HG03066 (cell line): ENCODE measurements at regions not wholly inside any gene's neighbourhood (a gene's known extent, or its start where the extent isn't known, plus 50 kb on each side); places are given as distances from the start of the nearest gene placed in this dataset.

ENCODE experiments used
- ATAC-seq: cut with Tn5 transposase; IDR thresholded peaks from one replicate; pipeline ENCODE4 v1.9.1; 2021; ENCODE audit warnings: low read depth; ENCODE audit not compliant: unreplicated experiment

DNA sequence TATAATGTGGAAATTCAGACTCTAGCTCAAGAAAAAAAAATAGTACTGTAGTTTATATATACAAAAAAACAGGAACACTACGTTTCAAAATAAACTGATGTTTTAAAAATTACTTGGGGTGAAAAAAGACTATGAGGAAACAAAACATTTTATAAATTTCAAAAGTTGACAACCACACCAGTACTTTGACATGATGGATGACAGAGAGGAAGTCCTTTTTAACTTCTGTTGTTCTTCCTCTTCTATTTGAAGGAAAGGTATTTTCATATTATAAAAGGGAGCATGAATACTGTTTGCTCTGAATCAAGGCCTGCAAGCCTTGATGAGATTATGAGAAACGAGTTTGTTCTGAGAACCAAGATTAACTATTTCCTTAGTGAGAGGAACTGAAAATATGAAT, 456.9 kb downstream of the TAF11L14 start:
- ATAC-seq = no peak

DNA sequence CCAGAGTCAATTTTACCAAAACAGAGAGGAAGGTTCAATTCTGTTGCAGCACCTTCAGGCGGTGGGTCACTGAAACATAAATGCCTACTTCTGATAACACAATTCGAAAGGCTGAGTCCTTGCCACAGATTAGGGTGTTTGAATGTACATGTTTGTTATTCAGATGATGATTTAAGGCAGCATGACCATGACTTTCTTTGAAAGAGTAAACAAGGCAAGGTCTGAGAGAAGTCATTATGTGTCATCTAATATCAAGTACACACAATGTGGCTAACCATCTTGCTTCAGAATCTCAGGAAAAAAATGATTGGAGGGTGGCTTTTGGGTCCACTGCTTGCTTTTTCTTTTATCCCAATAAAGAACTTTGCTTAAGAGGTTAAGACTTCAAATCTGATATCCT, 457.5 kb downstream of the TAF11L14 start:
- no peak for ATAC-seq

DNA sequence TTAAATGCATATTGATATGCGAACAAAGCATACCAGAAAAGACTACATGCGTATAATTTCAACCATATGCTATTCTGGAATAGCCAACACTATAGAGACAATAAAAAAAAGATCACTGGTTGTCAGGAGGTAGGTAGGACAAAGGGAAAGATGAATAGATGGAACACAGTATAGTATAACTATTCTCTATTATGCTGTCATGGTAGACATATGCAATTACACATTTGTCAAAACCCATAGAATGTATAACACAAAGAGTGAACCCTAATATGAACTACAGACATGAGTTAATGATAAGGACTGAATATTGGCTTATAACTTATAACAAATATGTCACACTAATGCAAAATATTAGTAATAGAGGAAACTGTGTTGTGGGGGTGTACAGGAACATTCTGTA, 460.8 kb downstream of the TAF11L14 start:
- no peak for ATAC-seq

DNA sequence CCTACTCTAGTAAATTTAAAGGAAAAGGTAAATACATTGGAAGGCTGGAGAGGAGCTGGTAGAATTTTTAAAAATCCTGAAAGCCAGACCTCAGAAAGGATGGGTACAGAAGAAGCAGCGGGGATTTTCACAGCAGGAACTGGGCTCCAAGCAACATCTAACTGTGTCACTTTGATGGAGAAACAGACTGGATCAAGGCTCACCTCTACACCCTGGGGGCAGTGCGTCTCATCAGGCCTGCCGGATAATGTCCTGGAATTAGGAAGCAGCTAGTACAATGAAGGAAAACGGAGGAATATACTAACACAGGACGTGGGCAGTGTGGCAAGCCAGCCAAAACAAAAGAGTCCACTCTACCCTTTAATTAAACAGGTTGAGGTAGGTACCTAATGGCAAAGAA, 463.6 kb downstream of the TAF11L14 start:
- no peak for ATAC-seq

DNA sequence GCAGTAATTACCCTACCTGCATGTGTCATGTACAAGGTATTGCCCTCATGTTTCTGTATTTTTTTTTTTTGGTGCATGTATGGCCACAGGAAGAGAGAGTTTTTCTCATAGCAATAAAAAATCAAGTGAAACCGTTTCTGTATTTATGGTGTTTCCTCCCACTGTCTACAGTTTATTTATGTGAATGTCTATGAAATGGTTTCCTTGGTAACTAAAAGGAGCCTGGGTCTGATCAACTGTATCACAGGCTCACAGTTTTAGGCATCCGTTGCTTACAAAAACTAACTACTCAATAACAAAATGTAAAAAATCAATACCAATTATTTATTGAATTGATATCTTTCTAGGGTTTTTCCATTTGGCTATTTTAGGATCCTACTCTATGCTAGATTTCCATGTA, 464.4 kb downstream of the TAF11L14 start:
- ATAC-seq = no peak

DNA sequence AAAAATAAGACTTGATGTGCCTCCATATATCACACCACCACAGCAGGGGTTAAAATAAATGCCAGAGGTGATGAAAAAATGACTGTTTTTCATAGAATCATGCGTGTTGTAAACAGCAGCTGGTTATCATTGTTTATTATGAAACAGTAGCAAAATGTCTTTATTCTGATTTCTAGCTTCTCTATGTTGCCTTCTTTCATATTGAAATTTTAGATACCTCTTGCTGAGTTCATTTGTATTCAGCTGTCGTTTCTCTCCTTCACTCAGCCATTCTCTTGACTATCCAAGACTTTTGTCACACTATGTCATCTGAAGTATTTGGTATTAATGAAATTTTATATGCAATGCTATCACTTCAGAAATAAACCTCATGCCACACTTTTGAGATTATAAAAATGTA, 465.0 kb downstream of the TAF11L14 start:
- no peak for ATAC-seq

DNA sequence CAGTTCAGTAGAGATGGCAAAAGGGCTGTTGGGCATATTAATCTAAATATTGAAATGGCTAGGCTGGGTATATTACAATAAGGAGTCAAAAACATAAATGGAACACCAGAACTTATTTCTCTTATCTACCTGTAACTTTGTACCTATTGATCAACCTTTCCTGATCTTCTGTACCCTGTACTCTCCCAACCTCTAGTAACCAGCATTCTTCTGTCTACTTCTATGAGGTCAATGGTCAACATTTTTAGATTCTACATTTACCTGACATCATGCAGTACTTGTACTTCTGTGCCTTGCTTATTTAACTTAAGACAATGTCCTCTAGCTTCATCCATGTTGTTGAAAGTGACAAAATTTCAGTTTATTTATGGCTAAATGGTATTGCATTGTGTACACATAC, 467.3 kb downstream of the TAF11L14 start:
- ATAC-seq = no peak

DNA sequence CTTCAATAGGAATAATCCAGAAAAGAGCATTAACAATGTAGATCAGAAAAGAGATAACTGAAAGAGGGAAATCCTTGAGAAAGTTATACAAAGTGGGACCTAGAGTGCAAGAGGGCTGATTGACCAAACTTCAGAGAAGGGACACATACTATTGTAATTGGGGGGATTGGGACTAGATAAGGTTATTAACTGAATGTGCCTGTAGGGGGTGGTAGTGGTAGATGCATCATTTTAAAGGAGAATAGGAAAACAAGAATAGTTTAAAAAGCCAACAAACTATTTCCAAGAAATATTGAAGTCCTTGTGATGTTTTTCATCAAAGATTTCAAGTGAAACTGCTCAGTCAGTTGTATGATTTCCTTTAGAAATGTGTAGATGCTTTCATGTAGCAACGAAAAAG, 468.5 kb downstream of the TAF11L14 start:
- ATAC-seq = no peak

DNA sequence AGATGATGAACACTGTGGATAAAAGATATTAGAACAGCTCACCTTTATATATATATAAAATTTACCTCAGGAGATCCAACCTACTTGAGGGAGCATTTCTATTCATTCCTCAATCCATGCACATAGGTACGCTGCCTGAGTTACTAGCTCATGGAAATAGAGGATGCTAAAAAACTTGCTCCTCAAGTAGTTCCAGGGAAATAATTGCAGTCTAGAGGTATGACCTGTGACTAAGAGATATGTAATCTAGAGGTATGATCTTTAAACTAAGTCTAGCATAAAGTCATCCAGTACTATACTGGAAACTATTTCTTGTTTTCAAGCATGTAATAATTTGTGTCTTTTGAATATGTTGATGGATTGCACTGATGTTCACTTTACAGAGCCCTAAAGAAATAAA, 471.2 kb downstream of the TAF11L14 start:
- ATAC-seq = no peak

DNA sequence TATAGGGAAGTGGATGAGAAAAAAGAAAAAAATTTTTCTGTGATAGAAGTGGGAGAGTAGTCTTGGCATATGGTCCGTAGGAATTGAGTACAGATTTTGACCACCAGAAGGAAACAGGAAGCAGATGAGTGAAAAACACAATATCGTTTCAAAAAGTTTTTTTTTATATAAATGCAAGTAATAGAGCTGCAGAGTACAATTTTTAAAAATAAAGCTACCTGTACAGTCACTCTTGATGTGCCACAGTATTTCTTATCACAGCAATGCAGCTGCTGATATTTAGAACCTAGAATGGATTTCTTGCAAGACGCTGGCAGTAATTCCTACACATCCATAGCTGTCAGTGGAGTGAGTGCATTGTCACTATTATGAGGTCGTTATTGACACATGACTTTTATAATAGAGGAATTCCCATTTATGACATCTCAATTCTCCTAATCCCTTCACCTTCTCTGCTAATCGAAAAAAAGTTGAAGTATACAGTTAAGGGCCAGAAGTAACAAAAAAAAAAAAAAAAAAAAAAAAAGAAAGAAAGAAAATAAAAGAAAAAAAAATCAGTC, 477.7 kb downstream of the TAF11L14 start:
- ATAC-seq = no peak

DNA sequence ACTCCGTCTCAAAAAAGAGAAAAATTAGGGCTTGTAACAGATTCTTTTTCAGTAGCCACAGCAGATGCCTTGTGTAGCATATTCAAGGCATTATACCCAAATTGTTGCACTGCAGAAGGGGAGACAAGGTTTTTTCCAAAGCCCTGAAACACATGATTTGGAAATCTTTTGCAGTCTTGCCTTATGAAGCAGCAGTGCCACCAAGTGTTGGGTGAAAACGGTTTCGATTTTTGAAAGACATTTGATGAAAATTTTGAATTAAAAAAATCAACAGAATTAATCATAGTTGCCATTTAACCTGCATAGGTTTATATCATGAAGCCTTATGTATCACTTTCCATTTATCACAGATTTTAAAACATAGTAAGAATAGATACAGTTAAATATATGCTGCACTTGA, 479.5 kb downstream of the TAF11L14 start:
- ATAC-seq = no peak

DNA sequence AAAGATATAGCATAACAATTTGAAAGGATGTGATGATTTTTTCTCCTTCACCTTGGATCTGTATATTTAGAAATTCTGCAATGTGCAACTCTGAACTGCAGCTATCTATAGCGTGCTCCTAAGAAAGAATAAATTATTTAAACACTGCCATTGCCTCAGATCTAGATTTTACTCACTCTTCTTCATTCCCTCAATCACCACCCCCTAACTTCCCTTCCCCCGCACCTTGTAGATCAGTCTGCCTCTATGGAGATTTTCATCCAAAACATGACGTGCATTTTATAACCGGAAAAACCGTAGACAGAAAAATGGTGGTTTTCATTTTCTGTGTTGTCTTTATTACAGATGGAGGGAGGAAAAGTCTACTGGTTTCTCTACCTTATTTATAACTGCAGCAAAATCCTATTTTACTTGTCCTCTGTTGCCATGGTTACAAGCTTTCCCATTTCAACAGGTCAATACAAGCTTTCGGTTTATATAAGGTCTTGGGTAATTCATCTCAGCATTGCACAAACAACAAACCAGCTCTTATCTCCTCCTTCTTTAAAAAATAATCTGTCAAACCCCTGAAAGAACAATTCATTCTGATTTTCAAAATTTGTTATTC, 480.0 kb downstream of the TAF11L14 start:
- no peak for ATAC-seq

DNA sequence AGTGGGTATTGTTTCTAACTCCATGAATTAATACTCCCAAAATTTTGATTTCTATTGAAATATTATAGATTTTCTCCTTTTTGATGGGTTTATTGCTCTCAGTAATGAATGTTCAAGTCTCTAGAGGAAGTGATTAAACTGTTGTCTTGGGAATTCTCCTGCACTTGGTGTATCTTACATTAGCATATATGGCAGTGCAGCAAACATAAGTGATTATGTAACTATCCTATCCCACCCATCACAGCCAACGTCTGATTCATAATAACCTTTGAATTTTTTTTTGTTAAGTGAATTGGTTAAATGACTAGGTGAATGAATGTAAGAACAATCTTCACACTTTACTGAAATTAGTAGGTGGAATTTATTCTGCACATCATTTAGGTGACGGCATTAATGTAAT, 483.7 kb downstream of the TAF11L14 start:
- ATAC-seq = no peak

DNA sequence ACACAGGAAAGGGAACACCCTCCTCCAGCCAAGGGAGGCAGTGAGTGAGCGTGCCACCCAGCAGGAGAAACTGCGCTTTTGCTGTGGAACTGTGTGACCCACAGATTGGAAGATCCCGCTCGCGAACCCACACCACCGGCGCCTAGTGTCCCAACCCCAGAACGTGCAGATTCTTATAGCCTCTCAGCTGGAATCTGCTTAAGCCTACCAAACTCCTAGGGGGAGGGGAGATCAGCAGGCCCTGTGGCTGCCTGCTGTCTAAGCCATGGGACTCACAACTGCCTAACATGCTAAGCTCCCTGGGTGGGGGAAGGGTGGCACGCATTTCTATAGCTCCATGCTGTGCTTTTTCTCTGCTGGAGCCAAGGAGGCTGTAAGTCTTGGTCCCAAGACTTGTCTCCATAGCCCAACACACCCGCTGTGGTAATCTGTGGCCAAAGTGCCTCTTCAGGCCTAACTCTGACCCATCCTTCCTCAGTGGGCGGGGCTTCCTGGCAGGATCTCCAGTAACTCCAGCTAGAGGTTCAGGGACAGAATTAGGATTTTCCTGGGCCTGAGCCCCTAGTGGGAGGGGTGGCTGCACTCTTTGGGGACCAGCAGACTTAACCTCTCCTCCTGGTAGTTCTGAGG, 485.0 kb downstream of the TAF11L14 start:
- ATAC-seq = no peak

DNA sequence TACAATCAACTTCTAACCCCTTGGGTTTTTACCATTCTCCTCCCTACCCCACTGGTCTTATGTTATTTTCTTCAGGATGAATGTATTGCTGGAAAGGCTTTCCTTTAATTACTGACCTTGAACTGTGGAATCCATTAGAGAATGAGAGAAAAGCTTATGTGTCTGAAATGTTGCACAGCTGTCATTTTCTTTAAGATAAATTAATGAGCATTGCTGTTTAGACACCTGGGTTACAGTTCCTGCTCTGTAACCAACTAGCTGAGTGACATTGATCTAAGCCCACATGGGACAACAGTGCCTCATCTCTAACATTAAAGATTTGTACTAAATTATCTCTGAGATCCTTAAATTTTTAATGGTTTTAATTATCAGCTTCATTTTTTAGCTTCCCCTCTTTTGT, 507.0 kb downstream of the TAF11L14 start:
- ATAC-seq = no peak

DNA sequence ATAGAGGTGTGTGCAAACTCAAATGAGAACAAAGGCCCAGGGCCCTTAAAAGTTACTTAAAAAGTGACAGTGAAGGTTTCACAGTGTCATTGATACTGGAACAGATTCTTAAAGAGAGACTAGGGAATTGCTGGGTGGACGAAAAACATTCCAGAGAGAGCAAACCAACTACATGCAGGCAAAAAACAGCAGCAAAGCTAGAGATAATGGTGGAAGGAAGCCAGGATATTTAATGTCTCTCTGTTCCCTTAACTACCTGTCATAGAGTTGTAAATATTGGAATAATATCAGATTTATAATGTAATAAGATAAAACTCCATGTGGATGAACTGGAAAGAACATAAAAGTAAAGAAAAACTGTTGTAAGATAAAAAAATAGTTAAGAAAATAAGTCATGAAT, 508.6 kb downstream of the TAF11L14 start:
- ATAC-seq = no peak

DNA sequence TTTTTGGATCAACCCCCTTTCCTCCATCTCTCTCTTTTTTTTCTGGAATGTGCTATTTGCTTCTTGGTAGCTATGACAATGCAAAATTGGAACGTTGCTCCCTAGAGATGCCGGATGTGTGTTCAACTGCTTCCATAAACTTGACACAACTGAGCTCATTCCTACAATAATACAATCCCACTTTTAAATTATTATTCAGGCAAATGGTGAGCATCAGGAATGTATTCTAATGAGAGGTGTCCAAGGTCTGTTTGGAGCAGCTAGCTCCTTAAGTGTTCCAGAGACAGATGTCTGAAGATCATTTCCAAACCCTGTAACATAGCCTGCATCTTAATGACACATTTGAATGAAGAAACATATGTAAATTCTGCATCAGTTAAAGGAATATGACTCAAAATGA, 518.4 kb downstream of the TAF11L14 start:
- ATAC-seq = no peak

DNA sequence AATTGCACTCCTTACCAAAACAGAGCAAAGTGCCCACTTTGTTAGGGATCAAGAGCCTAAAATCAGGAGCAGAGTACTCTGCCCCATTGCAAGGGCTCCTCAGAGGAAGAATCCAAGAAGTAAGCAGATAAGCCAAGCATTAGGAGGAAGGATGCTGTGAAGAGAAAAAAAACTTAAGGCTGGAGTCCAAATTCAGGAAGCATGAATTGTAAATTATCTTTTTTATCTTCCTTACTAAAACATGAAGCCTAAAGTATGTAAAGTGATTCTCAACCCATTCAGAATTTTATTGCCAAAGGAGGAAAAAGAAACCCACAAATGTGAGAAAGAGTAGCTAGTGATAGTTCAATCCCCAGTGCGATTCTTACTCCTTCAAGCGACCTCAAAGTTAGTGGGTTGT, 523.9 kb downstream of the TAF11L14 start:
- no peak for ATAC-seq

DNA sequence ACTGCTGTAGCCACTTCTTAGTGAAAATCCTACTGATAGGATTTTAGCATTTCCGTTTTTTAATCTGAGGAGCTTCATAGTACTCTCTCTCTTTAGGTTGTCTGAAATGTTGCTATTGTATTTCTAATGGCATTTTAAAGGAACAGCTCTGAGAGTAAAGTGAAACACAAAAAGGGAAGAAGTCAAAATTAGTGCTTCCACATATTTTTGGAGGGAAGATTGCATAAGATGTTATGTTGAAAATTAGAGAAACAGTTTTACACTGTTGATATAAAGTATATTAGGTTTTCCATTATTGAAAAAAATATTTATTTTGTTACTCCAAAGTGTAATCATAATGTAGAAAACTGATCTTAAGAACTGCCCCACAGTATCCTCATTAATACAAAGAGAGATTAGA, 525.1 kb downstream of the TAF11L14 start:
- ATAC-seq = no peak

DNA sequence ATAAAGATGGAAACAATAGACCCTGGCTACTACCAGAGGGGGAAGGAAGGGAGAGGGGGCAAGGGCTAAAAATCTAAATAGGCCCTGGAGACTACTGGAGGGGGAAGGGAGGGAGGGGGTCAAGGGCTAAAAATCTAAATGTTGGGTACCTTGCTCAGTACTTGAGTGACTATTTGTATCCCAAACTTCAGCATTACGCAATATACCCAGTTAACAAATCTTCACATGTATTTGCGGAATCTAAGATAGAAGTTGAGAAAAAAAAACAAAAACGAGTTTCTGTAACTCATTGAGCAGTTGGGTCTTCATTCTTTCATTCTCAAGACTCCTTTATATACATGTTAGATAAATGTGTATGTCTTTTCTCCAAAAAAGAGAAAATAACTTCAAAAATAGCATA, 537.4 kb downstream of the TAF11L14 start:
- no peak for ATAC-seq

DNA sequence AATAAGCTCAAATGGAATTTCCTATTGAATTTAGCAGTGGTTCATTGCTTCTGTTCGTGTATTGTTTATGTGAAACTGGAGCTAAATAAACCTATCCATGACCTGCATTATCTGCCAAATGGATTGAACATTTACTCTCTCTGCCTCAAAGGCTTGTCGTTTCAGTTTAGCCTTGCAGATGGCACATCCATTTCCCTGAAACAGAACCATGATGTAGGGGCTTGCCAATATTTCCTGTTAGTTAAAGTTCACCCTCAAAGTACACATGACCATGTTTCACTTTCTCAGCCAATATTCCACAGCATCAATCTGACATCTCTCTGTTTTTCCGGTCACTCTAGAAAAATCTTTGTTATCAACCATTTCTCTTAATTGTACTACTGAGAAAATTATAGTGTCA, 545.3 kb downstream of the TAF11L14 start:
- ATAC-seq = no peak

DNA sequence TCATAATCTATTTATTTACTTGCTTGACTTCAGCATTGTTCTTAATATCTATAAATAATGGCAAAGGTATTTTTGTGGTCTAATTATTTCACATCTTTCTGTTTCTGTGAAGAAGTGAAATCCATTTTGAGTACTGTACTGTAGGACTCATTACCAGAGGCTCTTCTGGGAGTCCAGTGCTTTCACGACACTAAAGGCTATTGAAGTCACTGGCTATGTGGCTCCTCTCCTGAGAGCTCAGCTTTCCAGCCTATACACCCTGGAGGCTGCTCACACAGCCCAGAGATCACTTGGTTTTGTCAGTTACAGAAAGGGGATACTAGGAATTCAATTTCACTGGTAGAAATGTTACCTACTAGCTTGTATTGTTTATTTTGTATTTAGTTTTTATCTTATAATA, 547.3 kb downstream of the TAF11L14 start:
- no peak for ATAC-seq

DNA sequence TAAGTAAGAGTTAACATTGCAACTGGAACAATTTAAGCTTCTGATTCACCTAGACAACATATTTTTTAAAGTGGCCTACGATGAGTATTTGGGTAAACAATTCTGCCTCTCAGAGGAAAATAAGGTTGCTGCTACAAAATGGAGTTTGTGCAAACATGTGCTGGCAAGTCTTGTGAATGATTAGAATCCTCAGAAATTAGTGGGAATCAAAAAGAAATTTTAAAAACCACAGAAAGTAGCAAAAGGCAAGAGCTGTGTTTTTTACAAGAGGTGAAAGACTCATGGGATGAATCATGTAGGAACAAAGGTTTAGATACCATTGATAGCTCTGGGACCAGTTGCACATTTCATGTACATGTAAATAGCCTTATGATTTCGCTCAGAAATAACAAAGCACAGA, 561.6 kb downstream of the TAF11L14 start:
- ATAC-seq = no peak
